ENCODE measurements at regions not wholly inside any gene's neighbourhood (a gene's known extent, or its start where the extent isn't known, plus 50 kb on each side); places are given as distances from the start of the nearest gene placed in this dataset.

DNA sequence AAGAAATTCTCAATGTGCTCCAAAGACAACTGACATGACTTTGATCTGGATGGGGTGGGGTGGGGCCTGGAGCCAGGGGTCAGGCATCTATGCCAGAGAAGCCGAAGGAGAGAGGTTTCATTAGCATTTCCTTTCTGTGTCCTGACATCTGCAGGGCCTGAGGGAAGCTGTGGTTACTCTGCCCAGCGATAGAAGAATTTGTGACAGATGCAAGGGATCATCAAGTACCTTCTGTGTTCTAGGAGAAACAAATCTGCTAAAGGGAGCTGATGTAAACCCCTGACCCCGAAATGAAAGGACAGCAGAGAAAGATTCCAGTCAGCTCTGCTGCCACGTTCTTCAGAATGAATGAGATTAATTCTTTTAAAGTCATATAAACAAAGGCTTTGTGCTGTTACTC, 335.7 kb downstream of the PRELID2 start:
- TF ChIP-seq CTCF (conservative IDR thresholded peaks at IDR 0.05; ENCODE audit: low read depth, low read length) (no peak), EZH2 (IDR thresholded peaks at IDR 0.05; ENCODE audit: borderline replicate concordance, low read depth, low read length, poor library complexity, severe bottlenecking) (no peak)

Data from A673 (cell line).